ENCODE measurements at regions not wholly inside any gene's neighbourhood (a gene's known extent, or its start where the extent isn't known, plus 50 kb on each side); places are given as distances from the start of the nearest gene placed in this dataset.

DNA sequence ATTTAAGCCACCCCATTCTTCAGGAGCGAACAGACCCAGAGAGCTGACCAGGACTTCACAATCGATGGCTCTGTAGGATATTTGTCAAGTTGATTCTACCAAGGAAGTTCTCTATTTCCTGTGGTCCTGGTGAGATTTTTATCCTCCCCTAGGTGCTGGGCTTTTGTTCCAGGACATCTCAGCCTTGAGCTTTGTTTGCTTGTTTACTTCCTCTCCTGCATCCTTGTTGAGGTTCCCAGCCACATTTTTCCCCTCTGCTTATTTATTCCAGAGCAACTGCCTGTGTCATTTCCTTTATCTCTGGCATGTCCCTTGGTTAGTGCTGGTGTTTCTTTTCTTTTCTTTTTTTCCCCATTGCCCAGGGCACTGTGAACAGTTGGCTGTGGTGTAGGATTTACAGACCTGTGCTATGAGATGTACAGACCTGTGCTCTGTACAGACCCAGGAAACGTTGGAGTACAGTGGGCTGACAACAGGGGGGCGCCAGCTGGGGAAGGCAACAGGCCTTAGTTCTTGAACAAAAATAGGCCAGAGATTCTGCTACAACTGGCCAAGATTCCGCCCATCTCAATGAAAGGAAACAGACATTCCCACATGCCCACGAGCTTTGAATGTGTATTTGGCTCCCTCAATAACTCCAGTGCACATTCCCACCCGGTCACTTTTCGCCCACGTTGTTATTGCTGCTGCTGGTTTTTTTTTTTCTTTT lies 235.9 kb upstream of the DDI1 start:
- TF ChIP-seq POLR2A (IDR thresholded peaks at IDR 0.05; ENCODE audit: low read length) (no peak), GATA1 (IDR thresholded peaks at IDR 0.05; ENCODE audit: low read depth, low read length) (no peak)
